Cardiac fibroblast (primary cell): ENCODE measurements at regions not wholly inside any gene's neighbourhood (a gene's known extent, or its start where the extent isn't known, plus 50 kb on each side); places are given as distances from the start of the nearest gene placed in this dataset.
"Not testable (repeated sequence)": the region's sequence is repeated elsewhere in the genome, so short reads cannot be mapped to it uniquely, and the experiment has no call there.

Experiments used
- DNase-seq, 2 donors: peaks; one replicate each; pipeline versions ENCODE4 v3.0.0 to v3.0.0-alpha.2; 2010; ENCODE audit warnings: low read depth in 2 of 2
- H3K4me3 ChIP-seq, 2 donors: replicated peaks in 1 of 2; 1 replicate in 1 of 2; 2 replicates in 1 of 2; pipeline ENCODE4 v1.5.1; 2011; ENCODE audit warnings: low read depth in 2 of 2, low read length in 2 of 2, mild to moderate bottlenecking in 2 of 2, moderate library complexity in 1 of 2
- CTCF ChIP-seq: IDR thresholded peaks from one replicate; pipeline ENCODE4 v1.5.1; 2011; ENCODE audit warnings: low read depth, mild to moderate bottlenecking, low read length, inconsistent platforms

DNA sequence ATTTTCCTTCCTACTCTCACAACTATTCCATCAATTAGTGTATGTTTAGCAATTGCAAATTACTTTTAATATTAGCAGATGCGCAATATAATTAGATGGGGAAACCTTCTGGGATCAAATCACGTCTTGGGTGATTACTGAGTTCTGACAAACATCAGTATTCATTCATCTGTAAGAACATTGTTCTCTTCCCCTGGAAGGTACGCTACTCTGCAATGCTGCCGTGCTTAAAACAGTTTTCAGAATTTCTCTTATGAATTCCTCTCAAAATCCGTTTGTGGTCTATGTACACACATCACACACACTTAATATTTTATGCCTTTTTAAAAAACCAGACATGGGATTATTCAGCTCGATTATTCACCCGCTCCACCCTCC, 237.5 kb upstream of the NEBL start:
- TF ChIP-seq CTCF: no peak
- no peak for DNase-seq
- H3K4me3 ChIP-seq: no peak overlapping the region

DNA sequence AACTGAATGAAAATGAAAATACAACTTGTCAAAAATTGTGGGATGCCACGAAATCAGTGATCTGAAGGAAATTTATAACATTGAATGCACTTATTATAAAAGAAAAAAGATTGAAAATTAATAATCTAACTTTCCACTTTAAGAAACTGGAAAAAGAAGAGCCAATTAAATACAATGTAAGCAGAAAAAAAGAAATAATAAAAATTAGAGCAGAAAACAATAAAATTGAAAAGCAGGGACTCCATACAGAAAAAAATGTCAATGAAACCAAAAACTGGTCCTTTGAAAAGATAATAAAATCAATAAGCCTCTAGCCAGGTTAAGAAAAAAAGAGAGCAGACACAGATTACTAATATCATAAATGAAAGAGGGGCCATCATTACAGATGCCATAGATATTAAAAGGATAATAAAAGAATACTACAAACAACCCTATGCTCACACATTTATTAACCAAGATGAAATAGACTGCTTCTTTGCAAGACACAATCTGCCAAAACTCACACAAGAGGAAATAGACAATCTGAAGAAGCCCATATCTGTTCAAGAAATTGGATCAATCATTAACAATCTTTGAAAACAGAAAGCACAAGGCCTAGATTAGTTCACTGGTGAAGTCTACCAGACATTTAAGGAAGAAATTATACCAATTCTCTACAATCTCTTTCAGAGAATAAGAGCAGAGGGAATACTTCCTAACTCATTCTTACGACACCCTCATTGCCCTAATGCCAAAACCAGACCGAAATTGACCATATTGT, 233.8 kb upstream of the NEBL start:
- H3K4me3 ChIP-seq: no peak overlapping the region
- DNase-seq: no peak
- TF ChIP-seq CTCF: no peak

GRCh38 chr10:21130108-21130507, 233.0 kb upstream of the NEBL start:
- TF ChIP-seq CTCF: no peak
- DNase-seq: no peak
- no peak overlapping the region for H3K4me3 ChIP-seq

DNA sequence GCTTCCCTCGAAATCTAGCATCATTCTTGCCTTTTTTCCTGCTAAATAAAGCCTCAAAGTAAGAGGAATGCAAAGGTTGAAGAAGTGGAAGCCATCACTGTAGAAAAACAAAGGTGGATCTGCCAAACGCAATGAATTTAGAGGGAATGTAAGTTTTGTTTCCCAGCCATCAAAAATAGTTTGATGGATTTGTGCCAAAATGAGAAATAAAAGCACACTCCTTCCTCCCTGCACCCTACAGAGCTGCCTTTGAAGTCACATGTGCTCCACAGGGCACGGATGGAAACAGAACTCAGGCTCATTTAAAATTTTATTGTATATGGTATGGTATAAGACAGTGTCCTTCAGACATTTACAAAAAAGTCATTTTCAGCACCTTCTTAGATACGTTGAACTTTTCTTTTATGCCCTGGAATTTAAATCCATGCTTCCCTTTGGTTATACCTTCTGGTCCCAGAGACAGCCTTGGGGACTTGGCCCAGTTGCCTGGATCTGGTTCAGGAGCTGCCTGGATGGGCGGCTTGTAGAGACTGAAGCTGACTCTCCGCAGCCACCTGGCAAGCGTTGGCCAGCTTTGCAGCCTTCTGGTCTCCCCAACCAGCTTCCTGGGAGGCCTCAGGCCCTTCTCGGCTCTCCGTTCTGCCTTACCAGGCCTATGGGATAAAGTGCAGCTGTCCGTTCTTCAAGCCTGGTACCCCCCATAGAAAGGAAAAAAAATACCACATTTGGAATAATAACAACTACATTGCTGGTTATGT, 228.5 kb upstream of the NEBL start:
- no peak for DNase-seq
- no peak overlapping the region for H3K4me3 ChIP-seq
- no peak for TF ChIP-seq CTCF

- no peak overlapping the region for H3K4me3 ChIP-seq
- no peak for TF ChIP-seq CTCF
- DNase-seq: no peak
These were observed 225.8 kb upstream of the NEBL start for GRCh38 chr10:21122907-21123306.

GRCh38 chr10:21121822-21122221, 224.7 kb upstream of the NEBL start:
- not testable (repeated sequence) for DNase-seq

GRCh38 chr10:21114683-21115082, 217.6 kb upstream of the NEBL start:
- no peak overlapping the region for H3K4me3 ChIP-seq
- no peak for DNase-seq
- TF ChIP-seq CTCF: no peak

More at GRCh38 chr10:21121822-21122221, 224.7 kb upstream of the NEBL start:
- not testable (repeated sequence) for H3K4me3 ChIP-seq
